GM23338 (cell line): ENCODE measurements at regions not wholly inside any gene's neighbourhood (a gene's known extent, or its start where the extent isn't known, plus 50 kb on each side); places are given as distances from the start of the nearest gene placed in this dataset.

Experiments
- ATAC-seq: fragments of 200-7000 bp; cut with Tn5 transposase; 3 replicates; pipeline ENCODE4 v1.9.1; 2020
- DNase-seq: peaks from one replicate; pipeline ENCODE4 v3.0.0-alpha.2; 2015; ENCODE audit warnings: low spot score
- H2AFZ ChIP-seq: fragments of 200-600 bp; sonication (generic); 2 replicates; pipeline ENCODE4 v1.8.0; 2016; ENCODE audit warnings: antibody characterized with exemption, mild to moderate bottlenecking, moderate library complexity
- H3F3A ChIP-seq: fragments of 200-600 bp; sonication (generic); replicated peaks from 2 replicates; pipeline ENCODE4 v1.8.0; 2017; ENCODE audit warnings: antibody characterized with exemption, mixed run types, low read depth
- H3K27ac ChIP-seq: fragments of 200-600 bp; sonication (generic); 2 replicates; pipeline ENCODE4 v1.6.1; 2016; ENCODE audit warnings: low read depth
- H3K27me3 ChIP-seq: fragments of 200-600 bp; sonication (generic); 2 replicates; pipeline ENCODE4 v1.8.0; 2016; ENCODE audit warnings: mild to moderate bottlenecking, mixed run types, moderate library complexity; ENCODE audit not compliant: insufficient read depth
- H3K36me3 ChIP-seq: fragments of 200-600 bp; sonication (generic); 2 replicates; pipeline ENCODE4 v1.8.0; 2016; ENCODE audit warnings: mild to moderate bottlenecking; ENCODE audit not compliant: insufficient read depth
- H3K4me1 ChIP-seq: fragments of 200-600 bp; sonication (generic); 2 replicates; pipeline ENCODE4 v1.8.0; 2016; ENCODE audit warnings: mild to moderate bottlenecking, moderate library complexity; ENCODE audit not compliant: insufficient read depth
- H3K4me2 ChIP-seq: fragments of 200-600 bp; sonication (generic); 2 replicates; pipeline ENCODE4 v1.7.1; 2017; ENCODE audit warnings: mixed run types
- H3K4me3 ChIP-seq: fragments of 200-600 bp; sonication (generic); 2 replicates; pipeline ENCODE4 v1.6.1; 2016; ENCODE audit warnings: mixed run types
- H3K79me2 ChIP-seq: fragments of 200-600 bp; sonication (generic); replicated peaks from 2 replicates; pipeline ENCODE4 v1.8.0; 2017; ENCODE audit warnings: mild to moderate bottlenecking; ENCODE audit not compliant: insufficient read depth
- H3K9me2 ChIP-seq: fragments of 200-600 bp; sonication (generic); 2 replicates; pipeline ENCODE4 v1.8.0; 2017; ENCODE audit not compliant: insufficient read depth
- H4K20me1 ChIP-seq: fragments of 200-600 bp; sonication (generic); replicated peaks from 2 replicates; pipeline ENCODE4 v1.8.0; 2017; ENCODE audit warnings: mild to moderate bottlenecking; ENCODE audit not compliant: insufficient read depth
- H3K27ac Mint-ChIP-seq: 2 replicates; pipeline ENCODE4 v1.8.0; 2020; ENCODE audit warnings: inconsistent platforms, mild to moderate bottlenecking, moderate library complexity, mixed read lengths
- H3K27me3 Mint-ChIP-seq: 3 replicates; pipeline ENCODE4 v1.8.0; 2022; ENCODE audit warnings: low read depth, mild to moderate bottlenecking, moderate library complexity, mixed read lengths, inconsistent platforms; ENCODE audit not compliant: insufficient read depth, poor library complexity
- H3K36me3 Mint-ChIP-seq: 3 replicates; pipeline ENCODE4 v1.8.0; 2021; ENCODE audit warnings: low read depth, mild to moderate bottlenecking, inconsistent platforms, moderate library complexity, mixed read lengths
- H3K4me1 Mint-ChIP-seq: 3 replicates; pipeline ENCODE4 v1.8.0; 2020; ENCODE audit warnings: mild to moderate bottlenecking, inconsistent platforms, mixed read lengths
- H3K4me3 Mint-ChIP-seq: 3 replicates; pipeline ENCODE4 v1.8.0; 2021; ENCODE audit warnings: moderate library complexity, mild to moderate bottlenecking, inconsistent platforms, mixed read lengths
- H3K9me3 Mint-ChIP-seq: 3 replicates; pipeline ENCODE4 v1.8.0; 2020; ENCODE audit warnings: moderate library complexity, mild to moderate bottlenecking, inconsistent platforms, mixed read lengths
- CREB1 ChIP-seq: fragments of 250-450 bp; sonication (Bioruptor Pico); IDR thresholded peaks from 2 replicates; pipeline ENCODE4 v1.5.0; 2020; ENCODE audit warnings: low read depth, mild to moderate bottlenecking, moderate library complexity
- EZH2 ChIP-seq: fragments of 200-600 bp; sonication (generic); IDR thresholded peaks from one replicate; pipeline ENCODE4 v1.8.0; 2017; ENCODE audit warnings: antibody characterized with exemption, mild to moderate bottlenecking, low read depth; ENCODE audit not compliant: unreplicated experiment
- EZH2phosphoT487 ChIP-seq: fragments of 200-600 bp; sonication (generic); IDR thresholded peaks from one replicate; pipeline ENCODE4 v1.8.1; 2018; ENCODE audit warnings: antibody characterized with exemption; ENCODE audit not compliant: unreplicated experiment
- JUNB ChIP-seq: IDR thresholded peaks from one replicate; pipeline ENCODE4 v1.6.1; 2016; ENCODE audit warnings: antibody characterized with exemption; ENCODE audit not compliant: unreplicated experiment
- NANOG ChIP-seq: IDR thresholded peaks from 2 replicates; pipeline ENCODE4 v1.6.1; 2016; ENCODE audit warnings: antibody characterized with exemption, borderline replicate concordance
- POLR2AphosphoS5 ChIP-seq: IDR thresholded peaks from 2 replicates; pipeline ENCODE4 v1.6.1; 2016; ENCODE audit warnings: antibody characterized with exemption, low read depth
- STAT1 ChIP-seq: IDR thresholded peaks from one replicate; pipeline ENCODE4 v1.6.1; 2016; ENCODE audit warnings: antibody characterized with exemption; ENCODE audit not compliant: unreplicated experiment
- ZNF114 ChIP-seq: fragments of 250-450 bp; sonication (Bioruptor Pico); IDR thresholded peaks from 2 replicates; pipeline ENCODE4 v1.5.0; 2020; ENCODE audit warnings: mild to moderate bottlenecking, moderate library complexity
- ZNF331 ChIP-seq: fragments of 250-450 bp; sonication (Bioruptor Pico); IDR thresholded peaks from 2 replicates; pipeline ENCODE4 v1.5.0; 2020; ENCODE audit warnings: low read depth, mild to moderate bottlenecking, moderate library complexity
- TF ChIP-seq, protein P1 (sequence below): IDR thresholded peaks from one replicate; pipeline ENCODE4 v1.6.1; 2018; ENCODE audit warnings: antibody characterized with exemption; ENCODE audit not compliant: unreplicated experiment
- TF ChIP-seq, protein P2 (sequence below), 2 experiments: fragments of 200-600 bp in 1 of 2; sonication (generic) in 1 of 2; conservative IDR thresholded peaks; 2 replicates each; pipeline versions ENCODE4 v1.5.1 to v1.6.1; 2016 to 2017; ENCODE audit warnings: antibody characterized with exemption in 2 of 2, low read depth in 2 of 2, mild to moderate bottlenecking in 2 of 2, moderate library complexity in 1 of 2
- TF ChIP-seq, protein P3 (sequence below): fragments of 250-450 bp; sonication (Bioruptor Pico); IDR thresholded peaks from 2 replicates; pipeline ENCODE4 v1.5.0; 2020; ENCODE audit warnings: mild to moderate bottlenecking, moderate library complexity
- TF ChIP-seq, protein P4 (sequence below): IDR thresholded peaks from 2 replicates; pipeline ENCODE4 v1.6.1; 2016; ENCODE audit warnings: antibody characterized with exemption

DNA sequence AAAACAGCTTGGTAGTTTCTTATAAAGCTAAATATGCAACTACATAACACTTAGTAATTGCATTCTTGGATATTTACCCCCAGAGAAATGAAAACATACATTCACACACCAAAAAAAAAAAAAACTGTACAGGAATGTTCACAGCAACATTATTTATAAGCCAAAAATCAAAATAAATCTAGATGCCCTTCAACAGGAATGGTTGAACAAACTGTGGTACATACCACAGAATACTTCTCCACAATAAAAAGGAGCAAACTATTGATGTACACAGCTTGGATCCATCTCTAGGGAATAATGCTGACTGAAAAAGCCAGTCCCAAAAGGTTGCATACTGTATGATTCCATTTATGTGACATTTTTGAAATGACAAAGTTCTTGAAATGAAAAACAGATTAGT, 62.1 kb upstream of the SLC38A4 start:
- ATAC-seq: no peak

More for the DNA sequence above, 62.1 kb upstream of the SLC38A4 start:
- Histone ChIP-seq H3K4me3 (no peak overlapping the region), H4K20me1 (no peaks in the 10 kb centered on the region), H3F3A (no peaks in the 10 kb centered on the region), H3K9me2 (no peaks in the 10 kb centered on the region), H3K4me1 (no peaks in the 10 kb centered on the region), H3K4me2 (no peak overlapping the region), H3K36me3 (no peaks in the 10 kb centered on the region), H3K79me2 (no peaks in the 10 kb centered on the region), H3K27ac (no peak overlapping the region), H3K27me3 (no peaks in the 10 kb centered on the region), H2AFZ (no peak overlapping the region)
- Mint-ChIP-seq H3K4me1 (no peaks in the 10 kb centered on the region), H3K27ac (no peak overlapping the region), H3K9me3 (0 out of 3 replicates have a peak, but pooled peaks cover 6% of the 10 kb centered on the region), H3K27me3 (no peaks in the 10 kb centered on the region), H3K4me3 (no peak overlapping the region), H3K36me3 (no peaks in the 10 kb centered on the region)
- DNase-seq: no peak
- TF ChIP-seq EZH2: no peak
- TF ChIP-seq EZH2phosphoT487: no peak
- no peak for TF ChIP-seq CREB1 (CRISPR knock-in tag)
- no peak for TF ChIP-seq NANOG
- TF ChIP-seq, protein P1, sequence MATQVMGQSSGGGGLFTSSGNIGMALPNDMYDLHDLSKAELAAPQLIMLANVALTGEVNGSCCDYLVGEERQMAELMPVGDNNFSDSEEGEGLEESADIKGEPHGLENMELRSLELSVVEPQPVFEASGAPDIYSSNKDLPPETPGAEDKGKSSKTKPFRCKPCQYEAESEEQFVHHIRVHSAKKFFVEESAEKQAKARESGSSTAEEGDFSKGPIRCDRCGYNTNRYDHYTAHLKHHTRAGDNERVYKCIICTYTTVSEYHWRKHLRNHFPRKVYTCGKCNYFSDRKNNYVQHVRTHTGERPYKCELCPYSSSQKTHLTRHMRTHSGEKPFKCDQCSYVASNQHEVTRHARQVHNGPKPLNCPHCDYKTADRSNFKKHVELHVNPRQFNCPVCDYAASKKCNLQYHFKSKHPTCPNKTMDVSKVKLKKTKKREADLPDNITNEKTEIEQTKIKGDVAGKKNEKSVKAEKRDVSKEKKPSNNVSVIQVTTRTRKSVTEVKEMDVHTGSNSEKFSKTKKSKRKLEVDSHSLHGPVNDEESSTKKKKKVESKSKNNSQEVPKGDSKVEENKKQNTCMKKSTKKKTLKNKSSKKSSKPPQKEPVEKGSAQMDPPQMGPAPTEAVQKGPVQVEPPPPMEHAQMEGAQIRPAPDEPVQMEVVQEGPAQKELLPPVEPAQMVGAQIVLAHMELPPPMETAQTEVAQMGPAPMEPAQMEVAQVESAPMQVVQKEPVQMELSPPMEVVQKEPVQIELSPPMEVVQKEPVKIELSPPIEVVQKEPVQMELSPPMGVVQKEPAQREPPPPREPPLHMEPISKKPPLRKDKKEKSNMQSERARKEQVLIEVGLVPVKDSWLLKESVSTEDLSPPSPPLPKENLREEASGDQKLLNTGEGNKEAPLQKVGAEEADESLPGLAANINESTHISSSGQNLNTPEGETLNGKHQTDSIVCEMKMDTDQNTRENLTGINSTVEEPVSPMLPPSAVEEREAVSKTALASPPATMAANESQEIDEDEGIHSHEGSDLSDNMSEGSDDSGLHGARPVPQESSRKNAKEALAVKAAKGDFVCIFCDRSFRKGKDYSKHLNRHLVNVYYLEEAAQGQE: no peak
- TF ChIP-seq ZNF331 (CRISPR knock-in tag): no peak
- TF ChIP-seq, protein P2, sequence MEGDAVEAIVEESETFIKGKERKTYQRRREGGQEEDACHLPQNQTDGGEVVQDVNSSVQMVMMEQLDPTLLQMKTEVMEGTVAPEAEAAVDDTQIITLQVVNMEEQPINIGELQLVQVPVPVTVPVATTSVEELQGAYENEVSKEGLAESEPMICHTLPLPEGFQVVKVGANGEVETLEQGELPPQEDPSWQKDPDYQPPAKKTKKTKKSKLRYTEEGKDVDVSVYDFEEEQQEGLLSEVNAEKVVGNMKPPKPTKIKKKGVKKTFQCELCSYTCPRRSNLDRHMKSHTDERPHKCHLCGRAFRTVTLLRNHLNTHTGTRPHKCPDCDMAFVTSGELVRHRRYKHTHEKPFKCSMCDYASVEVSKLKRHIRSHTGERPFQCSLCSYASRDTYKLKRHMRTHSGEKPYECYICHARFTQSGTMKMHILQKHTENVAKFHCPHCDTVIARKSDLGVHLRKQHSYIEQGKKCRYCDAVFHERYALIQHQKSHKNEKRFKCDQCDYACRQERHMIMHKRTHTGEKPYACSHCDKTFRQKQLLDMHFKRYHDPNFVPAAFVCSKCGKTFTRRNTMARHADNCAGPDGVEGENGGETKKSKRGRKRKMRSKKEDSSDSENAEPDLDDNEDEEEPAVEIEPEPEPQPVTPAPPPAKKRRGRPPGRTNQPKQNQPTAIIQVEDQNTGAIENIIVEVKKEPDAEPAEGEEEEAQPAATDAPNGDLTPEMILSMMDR (conservative IDR thresholded peaks at IDR 0.05; ENCODE audit: low read depth in 2 of 2): no peak
- TF ChIP-seq, protein P3, sequence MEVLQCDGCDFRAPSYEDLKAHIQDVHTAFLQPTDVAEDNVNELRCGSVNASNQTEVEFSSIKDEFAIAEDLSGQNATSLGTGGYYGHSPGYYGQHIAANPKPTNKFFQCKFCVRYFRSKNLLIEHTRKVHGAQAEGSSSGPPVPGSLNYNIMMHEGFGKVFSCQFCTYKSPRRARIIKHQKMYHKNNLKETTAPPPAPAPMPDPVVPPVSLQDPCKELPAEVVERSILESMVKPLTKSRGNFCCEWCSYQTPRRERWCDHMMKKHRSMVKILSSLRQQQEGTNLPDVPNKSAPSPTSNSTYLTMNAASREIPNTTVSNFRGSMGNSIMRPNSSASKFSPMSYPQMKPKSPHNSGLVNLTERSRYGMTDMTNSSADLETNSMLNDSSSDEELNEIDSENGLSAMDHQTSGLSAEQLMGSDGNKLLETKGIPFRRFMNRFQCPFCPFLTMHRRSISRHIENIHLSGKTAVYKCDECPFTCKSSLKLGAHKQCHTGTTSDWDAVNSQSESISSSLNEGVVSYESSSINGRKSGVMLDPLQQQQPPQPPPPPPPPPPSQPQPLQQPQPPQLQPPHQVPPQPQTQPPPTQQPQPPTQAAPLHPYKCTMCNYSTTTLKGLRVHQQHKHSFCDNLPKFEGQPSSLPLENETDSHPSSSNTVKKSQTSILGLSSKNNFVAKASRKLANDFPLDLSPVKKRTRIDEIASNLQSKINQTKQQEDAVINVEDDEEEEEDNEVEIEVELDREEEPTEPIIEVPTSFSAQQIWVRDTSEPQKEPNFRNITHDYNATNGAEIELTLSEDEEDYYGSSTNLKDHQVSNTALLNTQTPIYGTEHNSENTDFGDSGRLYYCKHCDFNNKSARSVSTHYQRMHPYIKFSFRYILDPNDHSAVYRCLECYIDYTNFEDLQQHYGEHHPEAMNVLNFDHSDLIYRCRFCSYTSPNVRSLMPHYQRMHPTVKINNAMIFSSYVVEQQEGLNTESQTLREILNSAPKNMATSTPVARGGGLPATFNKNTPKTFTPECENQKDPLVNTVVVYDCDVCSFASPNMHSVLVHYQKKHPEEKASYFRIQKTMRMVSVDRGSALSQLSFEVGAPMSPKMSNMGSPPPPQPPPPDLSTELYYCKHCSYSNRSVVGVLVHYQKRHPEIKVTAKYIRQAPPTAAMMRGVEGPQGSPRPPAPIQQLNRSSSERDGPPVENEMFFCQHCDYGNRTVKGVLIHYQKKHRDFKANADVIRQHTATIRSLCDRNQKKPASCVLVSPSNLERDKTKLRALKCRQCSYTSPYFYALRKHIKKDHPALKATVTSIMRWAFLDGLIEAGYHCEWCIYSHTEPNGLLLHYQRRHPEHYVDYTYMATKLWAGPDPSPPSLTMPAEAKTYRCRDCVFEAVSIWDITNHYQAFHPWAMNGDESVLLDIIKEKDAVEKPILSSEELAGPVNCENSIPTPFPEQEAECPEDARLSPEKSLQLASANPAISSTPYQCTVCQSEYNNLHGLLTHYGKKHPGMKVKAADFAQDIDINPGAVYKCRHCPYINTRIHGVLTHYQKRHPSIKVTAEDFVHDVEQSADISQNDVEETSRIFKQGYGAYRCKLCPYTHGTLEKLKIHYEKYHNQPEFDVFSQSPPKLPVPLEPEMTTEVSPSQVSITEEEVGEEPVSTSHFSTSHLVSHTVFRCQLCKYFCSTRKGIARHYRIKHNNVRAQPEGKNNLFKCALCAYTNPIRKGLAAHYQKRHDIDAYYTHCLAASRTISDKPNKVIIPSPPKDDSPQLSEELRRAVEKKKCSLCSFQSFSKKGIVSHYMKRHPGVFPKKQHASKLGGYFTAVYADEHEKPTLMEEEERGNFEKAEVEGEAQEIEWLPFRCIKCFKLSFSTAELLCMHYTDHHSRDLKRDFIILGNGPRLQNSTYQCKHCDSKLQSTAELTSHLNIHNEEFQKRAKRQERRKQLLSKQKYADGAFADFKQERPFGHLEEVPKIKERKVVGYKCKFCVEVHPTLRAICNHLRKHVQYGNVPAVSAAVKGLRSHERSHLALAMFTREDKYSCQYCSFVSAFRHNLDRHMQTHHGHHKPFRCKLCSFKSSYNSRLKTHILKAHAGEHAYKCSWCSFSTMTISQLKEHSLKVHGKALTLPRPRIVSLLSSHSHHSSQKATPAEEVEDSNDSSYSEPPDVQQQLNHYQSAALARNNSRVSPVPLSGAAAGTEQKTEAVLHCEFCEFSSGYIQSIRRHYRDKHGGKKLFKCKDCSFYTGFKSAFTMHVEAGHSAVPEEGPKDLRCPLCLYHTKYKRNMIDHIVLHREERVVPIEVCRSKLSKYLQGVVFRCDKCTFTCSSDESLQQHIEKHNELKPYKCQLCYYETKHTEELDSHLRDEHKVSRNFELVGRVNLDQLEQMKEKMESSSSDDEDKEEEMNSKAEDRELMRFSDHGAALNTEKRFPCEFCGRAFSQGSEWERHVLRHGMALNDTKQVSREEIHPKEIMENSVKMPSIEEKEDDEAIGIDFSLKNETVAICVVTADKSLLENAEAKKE (CRISPR knock-in tag): no peak
- no peak for TF ChIP-seq STAT1
- no peak for TF ChIP-seq ZNF114 (CRISPR knock-in tag)
- TF ChIP-seq POLR2AphosphoS5: no peak
- TF ChIP-seq JUNB: no peak
- TF ChIP-seq, protein P4, sequence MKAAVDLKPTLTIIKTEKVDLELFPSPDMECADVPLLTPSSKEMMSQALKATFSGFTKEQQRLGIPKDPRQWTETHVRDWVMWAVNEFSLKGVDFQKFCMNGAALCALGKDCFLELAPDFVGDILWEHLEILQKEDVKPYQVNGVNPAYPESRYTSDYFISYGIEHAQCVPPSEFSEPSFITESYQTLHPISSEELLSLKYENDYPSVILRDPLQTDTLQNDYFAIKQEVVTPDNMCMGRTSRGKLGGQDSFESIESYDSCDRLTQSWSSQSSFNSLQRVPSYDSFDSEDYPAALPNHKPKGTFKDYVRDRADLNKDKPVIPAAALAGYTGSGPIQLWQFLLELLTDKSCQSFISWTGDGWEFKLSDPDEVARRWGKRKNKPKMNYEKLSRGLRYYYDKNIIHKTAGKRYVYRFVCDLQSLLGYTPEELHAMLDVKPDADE: no peak
